IPS-NIHi11 (cell line): ENCODE measurements at regions not wholly inside any gene's neighbourhood (a gene's known extent, or its start where the extent isn't known, plus 50 kb on each side); places are given as distances from the start of the nearest gene placed in this dataset.

Source experiments
- DNase-seq: peaks from one replicate; pipeline ENCODE4 v3.0.0; 2012; ENCODE audit warnings: mixed read lengths, low spot score

GRCh38 chr20:21836346-21836745 lies 130.9 kb downstream of the PAX1 start:
- no peak for DNase-seq

- DNase-seq: no peak
Observed at GRCh38 chr20:21835042-21835441, 129.6 kb downstream of the PAX1 start.

- DNase-seq: no peak
Observed at GRCh38 chr20:21832442-21833385, 127.2 kb downstream of the PAX1 start.

GRCh38 chr20:21826976-21827375 lies 121.5 kb downstream of the PAX1 start:
- peak; percentile 45 for DNase-seq

- DNase-seq: no peak
Observed at GRCh38 chr20:21821358-21821757, 115.9 kb downstream of the PAX1 start.

- DNase-seq: no peak
Observed at GRCh38 chr20:21820688-21821087, 115.2 kb downstream of the PAX1 start.

- DNase-seq: no peak
Observed at GRCh38 chr20:21820045-21820444, 114.6 kb downstream of the PAX1 start.

GRCh38 chr20:21812379-21812778 lies 106.9 kb downstream of the PAX1 start:
- no peak for DNase-seq

GRCh38 chr20:21809961-21810523 lies 104.6 kb downstream of the PAX1 start:
- no peak for DNase-seq

GRCh38 chr20:21808863-21809664 lies 103.6 kb downstream of the PAX1 start:
- DNase-seq: peak; percentile 95

- no peak for DNase-seq
Observed at GRCh38 chr20:21808139-21808538, 102.7 kb downstream of the PAX1 start.

GRCh38 chr20:21804802-21805201 lies 99.3 kb downstream of the PAX1 start:
- no peak for DNase-seq

GRCh38 chr20:21801193-21801592 lies 95.7 kb downstream of the PAX1 start:
- DNase-seq: no peak

GRCh38 chr20:21798384-21798783 lies 92.9 kb downstream of the PAX1 start:
- no peak for DNase-seq

GRCh38 chr20:21796059-21796458 lies 90.6 kb downstream of the PAX1 start:
- DNase-seq: peak; percentile 22

- DNase-seq: no peak
Observed at GRCh38 chr20:21788082-21788481, 82.6 kb downstream of the PAX1 start.

GRCh38 chr20:21781446-21782075 lies 76.1 kb downstream of the PAX1 start:
- DNase-seq: peak; percentile 11

GRCh38 chr20:21780528-21780927 lies 75.1 kb downstream of the PAX1 start:
- no peak for DNase-seq
